Fibroblast of skin of left biceps (primary cell): ENCODE measurements at regions not wholly inside any gene's neighbourhood (a gene's known extent, or its start where the extent isn't known, plus 50 kb on each side); places are given as distances from the start of the nearest gene placed in this dataset.

Experiments
- DNase-seq, 2 experiments: peaks; one replicate each; pipeline ENCODE4 v3.0.0-alpha.2; 2013; ENCODE audit warnings: low read depth in 2 of 2

DNA sequence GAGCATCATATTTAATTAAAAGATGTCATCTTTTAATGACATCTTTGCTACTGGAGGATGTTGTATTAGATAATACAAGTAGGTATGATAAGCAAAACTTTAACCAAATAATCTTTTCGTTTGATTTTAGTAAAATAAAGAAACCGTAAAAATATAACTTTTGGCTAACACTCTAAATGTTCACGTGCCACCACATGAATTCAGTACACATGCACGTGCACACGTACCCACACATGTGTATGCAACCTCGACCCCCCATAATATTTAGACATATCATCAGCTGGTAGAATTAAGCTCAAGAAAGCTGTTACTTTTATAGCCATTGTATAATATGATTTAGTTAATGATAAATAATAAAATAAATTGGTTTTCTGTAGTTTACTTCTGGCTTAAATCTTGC is 566.6 kb upstream of the FBXO33 start:
- no peak for DNase-seq

GRCh38 chr14:39998114-39998513 is 565.9 kb upstream of the FBXO33 start:
- no peak for DNase-seq

DNA sequence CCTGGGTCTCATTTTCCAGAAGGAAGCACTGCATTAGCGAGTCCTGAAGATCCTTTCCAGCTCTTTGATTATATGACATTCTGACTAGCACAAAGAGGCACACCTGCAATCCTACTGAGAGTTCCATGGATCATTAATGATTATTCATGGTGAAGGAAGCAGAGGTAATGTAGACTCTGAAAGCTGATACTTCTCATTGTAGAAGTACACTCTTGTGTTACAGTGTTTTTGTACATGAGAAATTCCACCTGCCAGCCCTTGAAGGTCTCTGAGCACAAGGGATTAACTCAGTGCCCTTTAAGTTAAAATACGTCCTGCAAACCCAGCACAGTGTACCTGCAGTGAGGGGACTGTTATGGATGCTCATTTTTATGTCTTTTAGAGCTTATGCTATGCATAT is 558.8 kb upstream of the FBXO33 start:
- DNase-seq, result no peak

GRCh38 chr14:39988939-39989338 is 556.7 kb upstream of the FBXO33 start:
- no peak for DNase-seq

- no peak for DNase-seq
These were observed 552.1 kb upstream of the FBXO33 start for GRCh38 chr14:39984323-39984722.

GRCh38 chr14:39977198-39977597 is 545.0 kb upstream of the FBXO33 start:
- no peak for DNase-seq

- DNase-seq, result no peak
These were observed 541.8 kb upstream of the FBXO33 start for GRCh38 chr14:39974036-39974435.

GRCh38 chr14:39972704-39973103 is 540.5 kb upstream of the FBXO33 start:
- DNase-seq, result no peak

DNA sequence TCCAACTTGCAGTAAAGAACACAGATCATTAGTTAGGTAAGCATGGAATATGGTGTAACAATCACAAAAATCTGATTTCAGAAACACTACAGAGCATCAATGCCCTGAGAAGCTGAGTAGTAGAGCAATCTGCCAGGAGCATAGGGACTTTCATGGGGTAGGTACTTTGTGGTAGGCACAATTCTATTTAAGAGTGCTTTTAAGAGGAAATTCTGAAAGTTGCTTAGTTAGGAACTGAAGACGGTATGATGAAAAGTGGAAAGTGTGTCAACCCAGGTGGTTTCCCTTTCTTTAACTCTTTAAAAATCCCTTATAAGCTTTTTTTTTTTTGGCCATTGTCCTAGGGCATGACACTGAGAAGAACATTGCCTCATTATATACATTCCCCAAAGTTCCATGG is 535.7 kb upstream of the FBXO33 start:
- DNase-seq, result no peak

DNA sequence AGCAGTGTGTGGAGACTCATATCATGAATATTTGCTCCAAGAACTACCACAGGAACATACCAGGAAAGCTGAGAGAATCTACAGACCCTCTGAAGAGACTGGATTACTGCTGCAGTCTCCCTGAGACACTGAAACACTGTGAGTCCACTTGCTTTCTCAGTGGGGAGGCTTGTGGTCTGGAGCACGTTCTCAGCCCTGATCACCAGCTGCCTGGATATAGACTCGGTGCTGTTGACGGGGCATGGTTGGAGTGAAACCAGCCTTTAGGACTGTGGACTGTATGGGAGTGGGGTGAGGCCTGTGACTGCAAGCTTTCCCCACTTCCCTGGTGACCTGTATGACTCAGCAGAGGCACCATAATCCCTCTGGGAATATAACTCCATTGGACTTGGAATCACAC is 525.8 kb upstream of the FBXO33 start:
- DNase-seq, result no peak

DNA sequence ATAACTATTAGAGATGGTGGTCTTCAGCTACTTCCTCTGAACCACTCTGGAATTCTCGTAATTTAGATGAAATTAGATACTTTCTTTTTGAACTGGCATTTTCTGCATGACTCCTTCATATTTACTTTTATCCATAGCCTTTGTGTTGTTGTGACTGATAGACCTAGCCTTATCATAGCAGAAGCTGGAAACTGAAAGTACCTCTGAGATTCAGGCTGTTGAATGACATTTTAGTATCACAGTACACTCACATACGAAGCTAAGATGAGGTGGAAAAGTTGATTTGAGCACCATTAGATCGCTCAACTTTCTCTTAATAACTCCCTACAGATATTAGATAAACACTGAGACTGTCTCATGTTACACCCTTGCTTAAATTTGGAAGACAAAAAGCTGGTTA is 525.1 kb upstream of the FBXO33 start:
- no peak for DNase-seq

DNA sequence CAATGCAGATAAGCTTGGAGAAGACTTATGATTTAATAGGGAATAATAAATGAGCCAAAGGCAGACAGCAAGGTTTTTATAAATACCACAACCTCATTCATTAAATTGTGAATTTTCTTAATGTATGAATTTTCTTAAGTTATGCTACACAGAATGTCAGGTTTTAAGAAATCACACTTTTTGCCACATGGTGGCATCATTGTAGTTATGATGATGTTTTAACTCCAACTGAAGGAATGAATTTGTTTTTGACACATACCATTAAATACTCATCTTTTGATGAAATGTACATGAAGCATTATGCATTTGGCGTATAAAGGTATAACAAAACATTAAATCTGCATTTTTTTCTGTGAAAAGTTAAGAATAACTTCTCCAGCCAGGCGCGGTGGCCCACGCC is 524.1 kb upstream of the FBXO33 start:
- no peak for DNase-seq

- no peak for DNase-seq
These were observed 516.0 kb upstream of the FBXO33 start for GRCh38 chr14:39948235-39948634.

GRCh38 chr14:39946807-39947206 is 514.6 kb upstream of the FBXO33 start:
- DNase-seq, result no peak

DNA sequence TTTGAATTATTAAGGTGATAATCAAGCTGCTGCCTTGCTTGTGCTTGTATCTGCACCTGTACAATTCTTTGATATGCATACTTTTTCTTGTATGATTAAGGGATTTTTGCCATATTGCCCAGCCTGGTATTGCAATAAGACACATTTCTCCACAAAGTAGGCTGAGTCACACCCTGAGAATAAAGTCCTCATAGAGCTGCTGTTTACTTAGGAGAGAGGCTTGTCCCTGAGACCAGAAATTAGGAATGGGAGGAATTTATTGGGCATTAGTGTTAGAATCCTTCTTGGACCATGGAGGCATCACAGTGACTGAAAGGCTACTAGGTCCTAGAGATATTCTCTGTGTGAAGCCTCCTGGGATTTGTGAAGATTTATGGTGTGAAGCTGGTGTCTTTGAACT is 506.8 kb upstream of the FBXO33 start:
- DNase-seq, result no peak

- no peak for DNase-seq
These were observed 480.2 kb upstream of the FBXO33 start for GRCh38 chr14:39912192-39913100.

DNA sequence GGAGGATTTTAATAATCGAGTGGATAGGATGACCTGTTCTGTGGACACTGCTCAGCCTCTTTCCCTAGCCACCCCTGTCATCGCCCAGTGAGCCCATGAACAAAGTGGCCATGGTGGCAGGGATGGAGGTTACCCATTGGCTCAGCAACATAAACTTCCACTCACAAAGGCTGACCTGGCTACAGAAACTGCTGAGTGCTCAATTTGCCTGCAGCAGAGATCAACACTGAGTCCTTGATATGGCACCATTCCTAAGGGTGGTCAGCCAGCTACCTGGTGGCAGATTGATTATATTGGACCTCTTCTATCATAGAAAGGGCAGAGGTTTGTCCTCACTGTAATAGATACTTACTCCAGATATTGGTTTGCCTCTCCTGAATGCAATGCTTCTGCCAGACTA is 465.4 kb upstream of the FBXO33 start:
- DNase-seq, result no peak

GRCh38 chr14:39890026-39890425 is 457.8 kb upstream of the FBXO33 start:
- no peak for DNase-seq

DNA sequence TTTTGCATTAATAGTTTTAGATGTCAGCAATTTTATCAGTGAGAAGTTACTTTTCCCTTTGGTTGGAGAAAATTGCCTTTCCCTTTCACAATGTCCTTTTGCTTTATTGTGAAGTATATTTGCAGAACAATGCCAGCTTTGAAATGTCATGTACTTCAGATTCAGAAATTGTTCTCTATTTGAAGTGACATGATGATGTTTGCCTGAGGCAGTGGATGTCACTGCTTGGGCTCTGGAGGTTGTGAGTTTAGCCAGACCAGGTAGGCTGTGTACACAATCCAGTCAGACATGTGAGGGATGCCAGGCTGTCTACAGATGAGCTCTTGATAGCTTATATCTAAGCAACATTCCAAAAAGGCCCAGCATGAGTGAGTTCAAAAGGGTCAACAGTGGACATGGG is 451.9 kb upstream of the FBXO33 start:
- DNase-seq, result no peak

- DNase-seq, result no peak
These were observed 448.7 kb upstream of the FBXO33 start for GRCh38 chr14:39880965-39881364.

- no peak for DNase-seq
These were observed 448.0 kb upstream of the FBXO33 start for GRCh38 chr14:39880106-39880695.

DNA sequence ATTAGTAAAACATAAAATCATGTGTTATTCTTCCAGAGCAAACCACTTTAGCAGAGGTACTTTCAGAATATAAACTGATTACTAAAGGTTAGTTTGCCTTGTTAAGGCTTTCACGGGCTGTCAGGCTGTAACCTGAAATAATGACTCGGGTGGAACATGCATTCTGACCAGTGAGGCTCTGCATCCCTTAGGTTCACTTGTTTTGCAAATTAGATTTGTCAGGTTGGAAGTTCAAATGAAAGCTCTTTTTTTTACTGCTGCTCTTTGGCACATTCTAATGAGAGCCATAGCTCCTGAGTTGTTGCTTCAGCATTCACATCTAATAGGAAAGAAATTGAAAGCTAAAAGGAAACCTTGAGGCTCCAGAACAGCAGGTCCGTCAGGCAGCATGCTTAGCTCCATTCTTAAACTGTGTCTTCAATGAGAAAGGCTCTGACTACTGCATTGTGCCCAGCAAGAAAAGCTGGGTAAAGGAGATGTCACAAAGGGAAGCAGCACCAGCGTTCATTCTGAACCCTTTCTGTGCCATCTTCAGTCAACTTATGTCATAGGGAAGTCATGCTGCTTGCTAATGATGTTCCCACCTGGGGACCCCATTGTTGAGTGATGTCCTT is 445.5 kb upstream of the FBXO33 start:
- no peak for DNase-seq

DNA sequence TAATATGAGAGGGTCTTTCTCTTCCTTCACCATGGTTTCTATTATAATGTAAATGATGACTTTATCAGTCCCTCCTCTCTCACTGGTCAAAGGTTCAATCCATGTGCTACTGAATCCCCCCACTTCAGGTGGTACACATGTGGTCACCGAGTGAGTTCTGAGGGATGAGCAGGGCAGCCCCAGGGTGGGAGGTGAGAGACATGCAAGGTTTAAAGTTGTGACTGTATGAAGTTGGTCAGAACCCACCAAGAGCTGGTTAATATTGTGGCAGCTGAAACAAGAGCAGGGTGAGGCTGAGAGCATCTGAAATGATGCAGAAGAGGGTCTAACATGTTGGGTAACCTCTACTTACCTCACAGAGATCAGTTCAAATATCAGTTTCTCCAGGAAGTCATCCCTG is 444.7 kb upstream of the FBXO33 start:
- DNase-seq, result no peak
